H9 (cell line): ENCODE measurements at regions not wholly inside any gene's neighbourhood (a gene's known extent, or its start where the extent isn't known, plus 50 kb on each side); places are given as distances from the start of the nearest gene placed in this dataset.

ENCODE experiments used
- DNase-seq: peaks from one replicate; pipeline ENCODE4 v3.0.0-alpha.2; 2017
- H2AFZ ChIP-seq: one replicate; pipeline ENCODE4 v1.6.1; 2013; ENCODE audit warnings: mild to moderate bottlenecking, low read length, control low read depth, moderate library complexity
- H2AK5ac ChIP-seq: 2 replicates; pipeline ENCODE4 v1.6.1; 2013; ENCODE audit warnings: low read length, control low read depth, mixed read lengths; ENCODE audit not compliant: insufficient read length
- H2BK120ac ChIP-seq: one replicate; pipeline ENCODE4 v1.6.1; 2013; ENCODE audit warnings: low read depth, mild to moderate bottlenecking, low read length, control low read depth, inconsistent platforms; ENCODE audit not compliant: poor library complexity, severe bottlenecking
- H2BK12ac ChIP-seq: 2 replicates; pipeline ENCODE4 v1.6.1; 2013; ENCODE audit warnings: low read length, control low read depth, mixed read lengths, low read depth; ENCODE audit not compliant: insufficient read length
- H2BK15ac ChIP-seq: 2 replicates; pipeline ENCODE4 v1.6.1; 2013; ENCODE audit warnings: low read depth, low read length, control low read depth
- H2BK20ac ChIP-seq: one replicate; pipeline ENCODE4 v1.6.1; 2013; ENCODE audit warnings: low read depth, mild to moderate bottlenecking, low read length, control low read depth, inconsistent platforms; ENCODE audit not compliant: poor library complexity, severe bottlenecking
- H2BK5ac ChIP-seq: 2 replicates; pipeline ENCODE4 v1.6.1; 2013; ENCODE audit warnings: low read length, control low read depth, mixed read lengths; ENCODE audit not compliant: insufficient read length
- H3K14ac ChIP-seq: 2 replicates; pipeline ENCODE4 v1.6.1; 2013; ENCODE audit warnings: low read length, control low read depth; ENCODE audit not compliant: insufficient read depth
- H3K18ac ChIP-seq: 2 replicates; pipeline ENCODE4 v1.6.1; 2013; ENCODE audit warnings: low read depth, mild to moderate bottlenecking, mixed read lengths, low read length, control low read depth; ENCODE audit not compliant: insufficient read length
- H3K23ac ChIP-seq: 2 replicates; pipeline ENCODE4 v1.6.1; 2013; ENCODE audit warnings: low read length, control low read depth, mixed read lengths, low read depth; ENCODE audit not compliant: insufficient read length
- H3K23me2 ChIP-seq: 2 replicates; pipeline ENCODE4 v1.6.1; 2013; ENCODE audit warnings: low read depth, mild to moderate bottlenecking, mixed read lengths, low read length, control low read depth; ENCODE audit not compliant: insufficient read length, poor library complexity, severe bottlenecking
- H3K27ac ChIP-seq: 2 replicates; pipeline ENCODE4 v1.5.1; 2013; ENCODE audit warnings: low read length, control low read depth, mixed read lengths, low read depth; ENCODE audit not compliant: insufficient read length
- H3K27me3 ChIP-seq: 2 replicates; pipeline ENCODE4 v1.6.1; 2013; ENCODE audit warnings: low read length, control low read depth, inconsistent platforms; ENCODE audit not compliant: insufficient read depth
- H3K4ac ChIP-seq: 2 replicates; pipeline ENCODE4 v1.6.1; 2013; ENCODE audit warnings: low read depth, mild to moderate bottlenecking, control low read depth, inconsistent platforms, low read length, moderate library complexity
- H3K4me1 ChIP-seq: 2 replicates; pipeline ENCODE4 v1.6.1; 2013; ENCODE audit warnings: low read length, control low read depth, inconsistent platforms; ENCODE audit not compliant: insufficient read depth
- H3K4me2 ChIP-seq: 2 replicates; pipeline ENCODE4 v1.6.1; 2013; ENCODE audit warnings: low read length, control low read depth, mixed read lengths; ENCODE audit not compliant: insufficient read length, insufficient read depth
- H3K56ac ChIP-seq: 2 replicates; pipeline ENCODE4 v1.6.1; 2013; ENCODE audit warnings: low read depth, mild to moderate bottlenecking, mixed read lengths, low read length, control low read depth; ENCODE audit not compliant: insufficient read length
- H3K79me1 ChIP-seq: 2 replicates; pipeline ENCODE4 v1.6.1; 2013; ENCODE audit warnings: low read depth, mild to moderate bottlenecking, moderate library complexity, low read length, control low read depth, inconsistent platforms; ENCODE audit not compliant: insufficient read depth, poor library complexity, severe bottlenecking
- H3K79me2 ChIP-seq: 2 replicates; pipeline ENCODE4 v1.6.1; 2013; ENCODE audit warnings: low read length, control low read depth, inconsistent platforms; ENCODE audit not compliant: insufficient read depth
- H3K9ac ChIP-seq: 2 replicates; pipeline ENCODE4 v1.6.1; 2013; ENCODE audit warnings: low read length, control low read depth, mixed read lengths; ENCODE audit not compliant: insufficient read length; ENCODE audit errors: extremely low read depth
- H3K9me3 ChIP-seq: one replicate; pipeline ENCODE4 v1.6.1; 2013; ENCODE audit warnings: low read depth, low read length, inconsistent platforms; ENCODE audit not compliant: control insufficient read depth
- H3T11ph ChIP-seq: one replicate; pipeline ENCODE4 v1.6.1; 2013; ENCODE audit warnings: mild to moderate bottlenecking, low read length, control low read depth, inconsistent platforms
- H4K20me1 ChIP-seq: one replicate; pipeline ENCODE4 v1.6.1; 2013; ENCODE audit not compliant: control insufficient read depth, insufficient read length, insufficient read depth
- H4K5ac ChIP-seq: 2 replicates; pipeline ENCODE4 v1.6.1; 2013; ENCODE audit warnings: low read depth, mild to moderate bottlenecking, mixed read lengths, low read length, control low read depth; ENCODE audit not compliant: insufficient read length
- H4K8ac ChIP-seq: replicated peaks from 2 replicates; pipeline ENCODE4 v1.6.1; 2013; ENCODE audit warnings: low read length, control low read depth, mixed read lengths, low read depth; ENCODE audit not compliant: insufficient read length
- H4K91ac ChIP-seq: 2 replicates; pipeline ENCODE4 v1.6.1; 2013; ENCODE audit warnings: low read depth, mild to moderate bottlenecking, moderate library complexity, mixed read lengths, low read length, control low read depth; ENCODE audit not compliant: insufficient read length
- H3K27ac Mint-ChIP-seq, 3 experiments: 2 replicates in 2 of 3; 3 replicates in 1 of 3; pipeline ENCODE4 v1.8.0; 2020 to 2021; ENCODE audit warnings: mixed read lengths in 3 of 3, mild to moderate bottlenecking in 1 of 3, moderate library complexity in 1 of 3
- H3K27me3 Mint-ChIP-seq: 2 replicates; pipeline ENCODE4 v1.8.0; 2021; ENCODE audit warnings: low read depth, mild to moderate bottlenecking, moderate library complexity, mixed read lengths
- H3K36me3 Mint-ChIP-seq, 3 experiments: 2 replicates in 2 of 3; 3 replicates in 1 of 3; pipeline ENCODE4 v1.8.0; 2020 to 2021; ENCODE audit warnings: low read depth in 3 of 3, mixed read lengths in 3 of 3; ENCODE audit not compliant: insufficient read depth in 1 of 3
- H3K4me1 Mint-ChIP-seq, 2 experiments: 2 replicates each; pipeline ENCODE4 v1.8.0; 2020; ENCODE audit warnings: mixed read lengths in 2 of 2
- H3K4me3 Mint-ChIP-seq, 2 experiments: 2 replicates in 1 of 2; 3 replicates in 1 of 2; pipeline ENCODE4 v1.8.0; 2020 to 2021; ENCODE audit warnings: mild to moderate bottlenecking in 2 of 2, mixed read lengths in 2 of 2, moderate library complexity in 1 of 2
- H3K9me3 Mint-ChIP-seq, 2 experiments: 2 replicates in 1 of 2; 3 replicates in 1 of 2; pipeline ENCODE4 v1.8.0; 2020; ENCODE audit warnings: mild to moderate bottlenecking in 2 of 2, mixed read lengths in 2 of 2, moderate library complexity in 1 of 2
- CTCF ChIP-seq: fragments of 200-600 bp; sonication (generic); conservative IDR thresholded peaks from 3 replicates; pipeline ENCODE4 v1.8.0; 2021; ENCODE audit warnings: antibody characterized with exemption, mild to moderate bottlenecking
- WGBS: extraction: QIAGEN DNeasy Blood & Tissue Kit; methylation state at CpG from one replicate; pipeline ENCODE4 v1.1.7; 2013; ENCODE audit warnings: missing lambda C conversion rate, low lambda C conversion rate, mixed read lengths; ENCODE audit not compliant: insufficient read length; ENCODE audit errors: extremely low coverage; 5-methylcytosine and 5-hydroxymethylcytosine counted together

GRCh38 chr7:81394029-81394428, 375.8 kb downstream of the HGF start:
- no peaks in the 10 kb centered on the region for H3K79me2 ChIP-seq
- WGBS, result no CpG with 5 or more reads among the region's 2 CpGs
- no peak overlapping the region for H3T11ph ChIP-seq
- no peak overlapping the region for H4K91ac ChIP-seq
- no peaks in the 10 kb centered on the region for H3K9me3 ChIP-seq
- H3K27ac ChIP-seq, result no peak overlapping the region
- no peak overlapping the region for H3K18ac ChIP-seq
- no peak overlapping the region for H3K9ac ChIP-seq
- no peaks in the 10 kb centered on the region for H3K9me3 Mint-ChIP-seq
- no peak for DNase-seq
- H3K36me3 Mint-ChIP-seq, result no peaks in the 10 kb centered on the region
- H3K56ac ChIP-seq, result no peak overlapping the region
- H3K27me3 Mint-ChIP-seq, result no peaks in the 10 kb centered on the region
- no peak overlapping the region for H3K4me2 ChIP-seq
- no peaks in the 10 kb centered on the region for H4K20me1 ChIP-seq
- H2AFZ ChIP-seq, result no peak overlapping the region
- no peak overlapping the region for H2BK120ac ChIP-seq
- H3K4me3 Mint-ChIP-seq, result no peak overlapping the region
- H4K5ac ChIP-seq, result no peak overlapping the region
- no peaks in the 10 kb centered on the region for H3K4me1 ChIP-seq
- no peak overlapping the region for H2BK15ac ChIP-seq
- no peaks in the 10 kb centered on the region for H3K27me3 ChIP-seq
- no peak overlapping the region for H2BK5ac ChIP-seq
- H2BK20ac ChIP-seq, result no peak overlapping the region
- H3K23me2 ChIP-seq, result no peaks in the 10 kb centered on the region
- H3K79me1 ChIP-seq, result no peaks in the 10 kb centered on the region
- no peak overlapping the region for H3K23ac ChIP-seq
- peaks cover 8 to 10% of the 10 kb centered on the region in 2 experiments; a peak in 2 of 4 replicates for H3K4me1 Mint-ChIP-seq
- H2BK12ac ChIP-seq, result no peak overlapping the region
- no peak overlapping the region for H3K27ac Mint-ChIP-seq
- no peak for TF ChIP-seq CTCF
- no peak overlapping the region for H3K14ac ChIP-seq
- no peak overlapping the region for H2AK5ac ChIP-seq
- H4K8ac ChIP-seq, result no peak overlapping the region
- no peak overlapping the region for H3K4ac ChIP-seq
